ENCODE measurements at regions not wholly inside any gene's neighbourhood (a gene's known extent, or its start where the extent isn't known, plus 50 kb on each side); places are given as distances from the start of the nearest gene placed in this dataset.

GRCh38 chr15:54803134-54803808, 393.5 kb downstream of the RSL24D1 start:
- ChIA-PET CTCF (no interaction called here), RAD21 (ENCODE audit: low non-redundant PET in 1 of 2, low total read pairs in 2 of 2, uncharacterized antibody in 2 of 2, unreplicated experiment in 2 of 2) (no interaction called here), POLR2A (no interaction called here)
- Histone ChIP-seq H3K4me1 (ENCODE audit: control insufficient read depth in 1 of 2, insufficient read depth in 2 of 2, low read length in 2 of 2) (no peaks in the 10 kb centered on the region), H3K27ac (ENCODE audit: low read depth, low read length) (no peak overlapping the region), H3K4me3 (replicated peaks in 1 of 2; ENCODE audit: low read depth in 1 of 2, low read length in 2 of 2) (no peak overlapping the region), H4K20me1 (ENCODE audit: insufficient read depth) (no peaks in the 10 kb centered on the region), H3K36me3 (ENCODE audit: control insufficient read depth in 1 of 2, insufficient read depth in 2 of 2, low read length in 2 of 2) (no peaks in the 10 kb centered on the region), H3K9me3 (ENCODE audit: control insufficient read depth in 1 of 2, insufficient read depth in 1 of 2, low read depth in 1 of 2, low read length in 2 of 2) (peaks cover 4 to 34% of the 10 kb centered on the region in 2 experiments; a peak in 2 of 4 replicates), H2AFZ (ENCODE audit: low read depth, low read length, poor library complexity, severe bottlenecking) (no peak overlapping the region), H3K27me3 (ENCODE audit: insufficient read depth, low read length) (no peaks in the 10 kb centered on the region), H3K79me2 (ENCODE audit: insufficient read depth, low read length) (no peaks in the 10 kb centered on the region), H3K4me2 (ENCODE audit: low read length) (no peak overlapping the region), H3K9me2 (ENCODE audit: insufficient read depth) (no peaks in the 10 kb centered on the region), H3K9ac (ENCODE audit: low read length) (no peak overlapping the region)
- BruUV-seq (replicated peaks): no TSS peak
- intact Hi-C loops (cut with micrococcal nuclease): no loop called here
- no peak for DNase-seq (ENCODE audit: low read depth, low spot score)
- TF ChIP-seq RAD21 (IDR thresholded peaks at IDR 0.05; ENCODE audit: low read depth) (no peak), ELF1 (IDR thresholded peaks at IDR 0.05; ENCODE audit: borderline replicate concordance, low read depth) (no peak), MAX (IDR thresholded peaks at IDR 0.05) (no peak), CBX3 (IDR thresholded peaks at IDR 0.05; ENCODE audit: low read depth) (no peak), CTCF (IDR thresholded peaks at IDR 0.05 in 2 of 3, conservative IDR thresholded peaks at IDR 0.05 in 1 of 3; ENCODE audit: borderline replicate concordance in 1 of 3, insufficient read depth in 1 of 3, low read depth in 2 of 3, low read length in 2 of 3) (no peak), POLR2AphosphoS5 (IDR thresholded peaks at IDR 0.05; ENCODE audit: low read depth, low read length) (no peak), SP1 (IDR thresholded peaks at IDR 0.05; ENCODE audit: low read depth) (no peak), ZNF274 (IDR thresholded peaks at IDR 0.05; ENCODE audit: low read depth, low read length) (no peak), SRF (IDR thresholded peaks at IDR 0.05; ENCODE audit: low read depth) (no peak), ZBTB33 (IDR thresholded peaks at IDR 0.05; ENCODE audit: extremely low read depth, insufficient replicate concordance, low read length) (no peak), EZH2phosphoT487 (IDR thresholded peaks at IDR 0.05; ENCODE audit: borderline replicate concordance) (no peak), CEBPB (IDR thresholded peaks at IDR 0.05; ENCODE audit: low read depth) (no peak), TCF7L2 (IDR thresholded peaks at IDR 0.05; ENCODE audit: borderline replicate concordance, extremely low read depth, insufficient read depth, insufficient read length) (no peak)
- no peak for ATAC-seq

Measured in HCT116 (cell line).